ENCODE measurements at regions not wholly inside any gene's neighbourhood (a gene's known extent, or its start where the extent isn't known, plus 50 kb on each side); places are given as distances from the start of the nearest gene placed in this dataset.

GRCh38 chrX:45765767-45766166 is 565.1 kb upstream of the DIPK2B start:
- Histone ChIP-seq H3K4me1 (no peaks in the 10 kb centered on the region), H3K27me3 (peaks cover 0 to 5% of the 10 kb centered on the region in 2 donors), H3K27ac (no peak overlapping the region), H3K9me3 (no peaks in the 10 kb centered on the region), H3K36me3 (no peaks in the 10 kb centered on the region), H3K4me3 (no peak overlapping the region)
- DNase-seq (no peak), ATAC-seq (no peak)
- intact Hi-C loops (cut with DNase I): no loop called here
- no peak for TF ChIP-seq POLR2A (IDR thresholded peaks at IDR 0.05)
- WGBS (ENCODE audit: insufficient coverage, low coverage, low lambda C conversion rate, missing lambda C conversion rate): 54% methylated on average over 4 of the region's 4 CpGs

- Histone ChIP-seq H3K27me3 (peaks cover 0 to 5% of the 10 kb centered on the region in 2 donors), H3K4me3 (no peak overlapping the region), H3K27ac (no peak overlapping the region), H3K4me1 (no peaks in the 10 kb centered on the region), H3K9me3 (no peaks in the 10 kb centered on the region), H3K36me3 (no peaks in the 10 kb centered on the region)
- DNase-seq (no peak), ATAC-seq (no peak)
- intact Hi-C loops (cut with DNase I): no loop called here
- no peak for TF ChIP-seq CTCF (IDR thresholded peaks at IDR 0.05)
- TF ChIP-seq POLR2A (IDR thresholded peaks at IDR 0.05): no peak
- WGBS (ENCODE audit: insufficient coverage, low coverage, low lambda C conversion rate, missing lambda C conversion rate): 8% methylated on average over 1 of the region's 1 CpG
Measured at GRCh38 chrX:45765281-45765680, 564.6 kb upstream of the DIPK2B start.

- Histone ChIP-seq H3K9me3 (no peaks in the 10 kb centered on the region), H3K4me1 (no peaks in the 10 kb centered on the region), H3K36me3 (no peaks in the 10 kb centered on the region), H3K27ac (no peak overlapping the region), H3K27me3 (no peaks in the 10 kb centered on the region), H3K4me3 (no peak overlapping the region)
- no peak for DNase-seq
- no peak for ATAC-seq
- TF ChIP-seq POLR2A (IDR thresholded peaks at IDR 0.05): no peak
- TF ChIP-seq CTCF (IDR thresholded peaks at IDR 0.05): no peak
- intact Hi-C loops (cut with DNase I): no loop called here
- 49% methylated on average over 6 of the region's 6 CpGs for WGBS (ENCODE audit: insufficient coverage, low coverage, low lambda C conversion rate, missing lambda C conversion rate)
Measured at GRCh38 chrX:45762699-45763647, 562.3 kb upstream of the DIPK2B start.

- H3K4me3 ChIP-seq: no peak overlapping the region
- no peak for TF ChIP-seq CTCF (IDR thresholded peaks at IDR 0.05)
- no peak for TF ChIP-seq POLR2A (IDR thresholded peaks at IDR 0.05)
- no peaks in the 10 kb centered on the region for H3K4me1 ChIP-seq
- no peaks in the 10 kb centered on the region for H3K27me3 ChIP-seq
- DNase-seq (no peak), ATAC-seq (no peak)
- H3K36me3 ChIP-seq: no peaks in the 10 kb centered on the region
- H3K27ac ChIP-seq: no peak overlapping the region
- 57% methylated on average over 4 of the region's 4 CpGs for WGBS (ENCODE audit: insufficient coverage, low coverage, low lambda C conversion rate, missing lambda C conversion rate)
- intact Hi-C loops (cut with DNase I): no loop called here
- H3K9me3 ChIP-seq: no peaks in the 10 kb centered on the region
Measured at GRCh38 chrX:45761920-45762319, 561.2 kb upstream of the DIPK2B start.

GRCh38 chrX:45760187-45760742 is 559.6 kb upstream of the DIPK2B start:
- Histone ChIP-seq H3K4me1 (no peaks in the 10 kb centered on the region), H3K36me3 (no peaks in the 10 kb centered on the region), H3K9me3 (no peaks in the 10 kb centered on the region), H3K27ac (no peak overlapping the region), H3K27me3 (no peaks in the 10 kb centered on the region), H3K4me3 (no peak overlapping the region)
- DNase-seq (no peak), ATAC-seq (no peak)
- 74% methylated on average over 10 of the region's 10 CpGs for WGBS (ENCODE audit: insufficient coverage, low coverage, low lambda C conversion rate, missing lambda C conversion rate)
- intact Hi-C loops (cut with DNase I): no loop called here
- no peak for TF ChIP-seq POLR2A (IDR thresholded peaks at IDR 0.05)
- TF ChIP-seq CTCF (IDR thresholded peaks at IDR 0.05): no peak
